Lower leg skin (tissue), 4 donors: ENCODE measurements at regions not wholly inside any gene's neighbourhood (a gene's known extent, or its start where the extent isn't known, plus 50 kb on each side); places are given as distances from the start of the nearest gene placed in this dataset.
"Not testable (repeated sequence)": the region's sequence is repeated elsewhere in the genome, so short reads cannot be mapped to it uniquely, and the experiment has no call there.

Experiments used
- DNase-seq, 2 donors: peaks; one replicate each; pipeline ENCODE4 v3.0.0-alpha.2; 2019; ENCODE audit warnings: low spot score in 2 of 2
- H3K4me3 ChIP-seq: fragments of 200-600 bp; sonication (generic); 2 replicates; pipeline ENCODE4 v1.5.1; 2017; ENCODE audit warnings: mild to moderate bottlenecking, low read depth; ENCODE audit not compliant: poor library complexity, severe bottlenecking
- CTCF ChIP-seq, 3 donors: fragments of 450-650 bp; IDR thresholded peaks; one replicate each; pipeline ENCODE4 v1.5.1; 2016; ENCODE audit warnings: antibody characterized with exemption in 3 of 3, mild to moderate bottlenecking in 3 of 3, moderate library complexity in 2 of 3
- POLR2A ChIP-seq, 2 donors: fragments of 450-650 bp; IDR thresholded peaks; one replicate each; pipeline ENCODE4 v1.6.1; 2016 to 2017; ENCODE audit warnings: antibody characterized with exemption in 2 of 2, mild to moderate bottlenecking in 1 of 2, moderate library complexity in 1 of 2
- WGBS, 2 donors: methylation state at CpG; one replicate each; pipeline ENCODE4 v1.1.5; 2018; 5-methylcytosine and 5-hydroxymethylcytosine counted together
- intact Hi-C: fragments of 100-400 bp; cut with DNase I; formaldehyde crosslinking; loops from one replicate; pipeline ENCODE4 v1.15.0; 2023; ENCODE audit warnings: low total_unique reads

DNA sequence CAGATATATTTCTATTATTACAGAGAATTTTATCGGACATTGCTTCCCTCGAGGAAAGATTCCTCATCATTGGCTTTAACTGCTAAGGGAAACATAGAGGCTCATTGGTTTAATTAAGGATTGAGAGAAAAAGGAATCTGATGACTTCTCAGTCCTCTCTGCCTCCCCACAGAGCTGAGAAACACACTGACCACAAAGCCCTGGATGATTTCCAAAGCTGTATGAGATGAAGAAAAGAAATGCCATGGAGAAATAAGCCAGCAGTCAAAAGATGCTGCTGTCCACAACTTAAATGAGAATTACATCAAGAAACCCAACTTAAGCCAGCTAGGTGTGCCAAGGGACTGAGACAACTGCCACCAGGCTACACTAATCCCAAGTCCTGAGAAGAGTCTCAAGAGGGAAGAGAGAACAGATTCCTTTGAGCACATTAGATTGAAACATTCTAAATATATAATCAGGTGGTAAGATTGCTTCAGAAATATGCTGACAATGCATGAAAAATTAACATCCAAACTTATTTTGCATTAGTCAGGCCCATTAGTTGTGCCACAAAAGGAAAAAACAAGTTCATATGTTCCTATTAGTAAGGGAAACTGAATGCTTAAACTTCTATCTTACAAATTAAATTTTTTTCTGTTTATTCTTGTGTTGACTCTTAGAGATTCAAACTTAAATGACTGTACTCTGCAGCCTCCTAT is 308.1 kb upstream of the CYRIA start:
- WGBS, 2 donors: 67 to 68% methylated on average over 2 of the region's 2 CpGs
- TF ChIP-seq POLR2A (IDR thresholded peaks at IDR 0.05): no peak
- no peak for TF ChIP-seq CTCF (IDR thresholded peaks at IDR 0.05)
- DNase-seq: no peak
- H3K4me3 ChIP-seq: no peak overlapping the region
- intact Hi-C loops: no loop called here

GRCh38 chr2:16972276-16972675 is 306.6 kb upstream of the CYRIA start:
- WGBS, 2 donors: 43 to 53% methylated on average over 1 of the region's 1 CpG
- DNase-seq: no peak
- intact Hi-C loops: no loop called here
- no peak for TF ChIP-seq CTCF (IDR thresholded peaks at IDR 0.05)
- TF ChIP-seq POLR2A (IDR thresholded peaks at IDR 0.05): no peak
- no peak overlapping the region for H3K4me3 ChIP-seq

- WGBS, 2 donors: 65 to 69% methylated on average over 4 of the region's 4 CpGs
- TF ChIP-seq POLR2A (IDR thresholded peaks at IDR 0.05): no peak
- TF ChIP-seq CTCF (IDR thresholded peaks at IDR 0.05): no peak
- no peak for DNase-seq
- intact Hi-C loops: no loop called here
- H3K4me3 ChIP-seq: no peak overlapping the region
These were observed 306.1 kb upstream of the CYRIA start for GRCh38 chr2:16971722-16972234.

DNA sequence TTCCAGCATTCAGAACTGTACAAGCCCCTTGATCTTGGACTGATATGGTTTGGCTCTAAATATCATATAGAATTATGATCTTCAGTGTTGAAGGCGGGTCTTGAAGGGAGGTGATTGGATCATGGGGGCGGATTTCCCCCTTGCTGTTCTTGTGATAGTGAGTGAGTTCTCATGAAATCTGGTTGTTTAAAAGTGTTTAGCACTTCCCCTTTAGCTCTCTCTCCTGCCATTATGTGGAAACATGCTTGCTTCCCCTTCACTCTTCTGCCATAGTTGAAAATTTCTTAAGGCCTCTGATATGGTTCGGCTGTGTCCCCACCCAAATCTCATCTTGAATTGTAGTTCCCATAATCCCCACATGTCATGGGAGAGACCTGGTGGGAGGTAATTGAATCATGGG is 305.3 kb upstream of the CYRIA start:
- intact Hi-C loops, H3K4me3 ChIP-seq, DNase-seq: not testable (repeated sequence)
- 87 to 89% methylated on average over 3 of the region's 3 CpGs for WGBS, 2 donors

- intact Hi-C loops: no loop called here
- WGBS, 2 donors: 59 to 67% methylated on average over 1 of the region's 1 CpG
- TF ChIP-seq CTCF (IDR thresholded peaks at IDR 0.05) (no peak), POLR2A (IDR thresholded peaks at IDR 0.05) (no peak)
- DNase-seq: no peak
- no peak overlapping the region for H3K4me3 ChIP-seq
These were observed 296.9 kb upstream of the CYRIA start for GRCh38 chr2:16962505-16962904.

- TF ChIP-seq CTCF (IDR thresholded peaks at IDR 0.05): no peak
- no peak for TF ChIP-seq POLR2A (IDR thresholded peaks at IDR 0.05)
- DNase-seq: no peak
- H3K4me3 ChIP-seq: no peak overlapping the region
- 74% methylated on average over 3 of the region's 3 CpGs for WGBS, 2 donors
- intact Hi-C loops: no loop called here
These were observed 294.9 kb upstream of the CYRIA start for GRCh38 chr2:16960579-16960978.
